GM13977 (cell line): ENCODE measurements at regions not wholly inside any gene's neighbourhood (a gene's known extent, or its start where the extent isn't known, plus 50 kb on each side); places are given as distances from the start of the nearest gene placed in this dataset.

Experiments used
- DNase-seq: peaks from one replicate; pipeline ENCODE4 v3.0.0; 2012; ENCODE audit warnings: low spot score
- in situ Hi-C: fragments of 300-500 bp; cut with MboI; formaldehyde crosslinking; loops from one replicate; pipeline ENCODE4 v1.12.0; 2022; ENCODE audit warnings: low sequenced_read_pairs, low pct_unique_long_range_greater_than_20kb, mixed read lengths, inconsistent platforms; ENCODE audit not compliant: unreplicated experiment
- TF ChIP-seq, protein P1 (sequence below): IDR thresholded peaks from 2 replicates; pipeline ENCODE4 v1.5.1; 2012; ENCODE audit warnings: mild to moderate bottlenecking, control low read depth; ENCODE audit not compliant: insufficient read depth; ENCODE audit errors: extremely low read depth, missing control alignments

DNA sequence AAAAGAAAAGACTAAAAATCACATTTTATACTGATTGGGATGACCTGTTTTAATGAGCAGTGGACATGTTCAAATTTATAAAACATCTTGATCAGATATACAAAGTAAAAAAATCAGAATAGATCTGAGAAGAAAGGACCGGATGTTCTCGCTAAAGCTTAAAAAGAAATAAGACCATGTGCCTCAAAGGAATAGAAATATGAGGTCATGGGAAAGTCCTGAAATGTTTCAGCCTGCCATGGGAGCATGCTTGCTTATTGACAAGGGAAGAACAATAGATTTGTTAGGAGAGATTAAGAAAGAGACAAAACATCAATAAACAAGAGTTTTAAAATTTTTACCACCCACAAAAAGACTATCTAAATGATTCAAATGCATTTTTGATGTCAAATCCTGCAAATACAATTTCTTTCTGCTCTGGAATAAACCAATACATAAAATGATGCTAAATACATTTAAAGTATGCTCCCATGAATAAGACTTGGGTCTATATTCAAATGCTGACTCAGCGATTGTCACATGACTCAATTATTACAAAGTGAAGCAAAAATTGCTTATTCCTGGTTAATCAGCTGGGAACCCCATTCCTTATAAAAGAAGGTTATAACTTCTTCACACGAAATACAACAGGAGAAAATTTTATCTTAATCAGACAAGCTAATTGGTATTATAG is 633.9 kb upstream of the PKDCC start:
- TF ChIP-seq, protein P1, sequence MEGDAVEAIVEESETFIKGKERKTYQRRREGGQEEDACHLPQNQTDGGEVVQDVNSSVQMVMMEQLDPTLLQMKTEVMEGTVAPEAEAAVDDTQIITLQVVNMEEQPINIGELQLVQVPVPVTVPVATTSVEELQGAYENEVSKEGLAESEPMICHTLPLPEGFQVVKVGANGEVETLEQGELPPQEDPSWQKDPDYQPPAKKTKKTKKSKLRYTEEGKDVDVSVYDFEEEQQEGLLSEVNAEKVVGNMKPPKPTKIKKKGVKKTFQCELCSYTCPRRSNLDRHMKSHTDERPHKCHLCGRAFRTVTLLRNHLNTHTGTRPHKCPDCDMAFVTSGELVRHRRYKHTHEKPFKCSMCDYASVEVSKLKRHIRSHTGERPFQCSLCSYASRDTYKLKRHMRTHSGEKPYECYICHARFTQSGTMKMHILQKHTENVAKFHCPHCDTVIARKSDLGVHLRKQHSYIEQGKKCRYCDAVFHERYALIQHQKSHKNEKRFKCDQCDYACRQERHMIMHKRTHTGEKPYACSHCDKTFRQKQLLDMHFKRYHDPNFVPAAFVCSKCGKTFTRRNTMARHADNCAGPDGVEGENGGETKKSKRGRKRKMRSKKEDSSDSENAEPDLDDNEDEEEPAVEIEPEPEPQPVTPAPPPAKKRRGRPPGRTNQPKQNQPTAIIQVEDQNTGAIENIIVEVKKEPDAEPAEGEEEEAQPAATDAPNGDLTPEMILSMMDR = no peak
- DNase-seq = peak; percentile 2
- in situ Hi-C loops = loop anchor here (25.0 kb wide), 1 partner anchor 373 kb away; no protein-coding TSS in a partner anchor

DNA sequence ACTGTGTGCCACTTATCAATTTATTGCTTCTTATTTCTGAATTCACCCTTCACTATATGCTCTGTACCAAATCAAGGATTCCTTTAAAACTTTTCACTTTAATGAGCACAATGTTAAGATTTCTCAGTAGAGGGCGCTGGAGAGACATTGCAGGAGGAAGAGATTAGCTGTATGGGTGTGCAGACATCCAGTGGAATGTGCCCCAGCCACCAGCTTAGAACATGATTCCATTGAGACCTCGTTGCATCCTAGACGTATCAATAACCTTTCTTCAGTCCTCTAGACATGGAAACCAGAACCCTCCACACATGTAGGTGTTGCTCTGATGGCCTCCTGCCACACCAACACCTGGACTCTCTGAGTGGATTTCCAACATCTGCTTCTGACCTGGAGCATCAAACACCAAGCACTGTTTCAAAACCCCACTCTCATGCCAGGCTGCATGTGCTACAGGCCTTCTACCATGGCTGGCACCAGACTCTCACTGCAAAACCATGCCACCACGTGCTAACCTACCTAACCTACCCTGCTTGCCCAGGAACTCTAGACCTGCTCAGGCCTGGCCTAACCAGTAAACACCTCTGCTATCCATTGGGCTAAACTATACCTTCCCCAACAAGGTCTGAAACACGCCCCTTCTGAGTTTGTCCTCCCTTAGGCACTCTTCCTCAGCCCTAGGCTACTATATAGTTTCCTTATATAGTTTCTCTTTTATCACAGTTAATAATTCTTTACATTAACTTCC is 633.2 kb upstream of the PKDCC start:
- TF ChIP-seq, protein P1 = peak; percentile 65
- DNase-seq = peak; percentile 3
- in situ Hi-C loops = loop anchor here (25.0 kb wide), 1 partner anchor 373 kb away; no protein-coding TSS in a partner anchor

DNA sequence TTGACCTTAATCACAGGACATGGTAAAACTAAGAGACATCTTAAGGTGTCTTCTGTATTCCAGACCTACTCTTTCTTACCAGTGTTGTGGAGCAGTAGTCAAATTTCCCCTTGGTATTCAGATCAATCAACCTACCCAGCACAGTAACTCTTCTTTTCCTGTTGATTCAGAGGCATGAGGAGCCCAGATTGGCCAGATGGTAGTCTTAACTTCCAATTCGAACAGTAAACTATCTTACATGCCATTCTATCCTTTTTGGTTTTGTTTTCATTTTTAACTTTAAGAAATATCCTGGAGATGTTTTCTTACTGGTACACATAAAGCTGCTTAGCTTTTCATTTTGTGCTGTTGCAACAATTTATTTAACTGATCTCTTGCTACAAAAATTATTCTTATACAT is 630.3 kb upstream of the PKDCC start:
- no peak for DNase-seq
- in situ Hi-C loops = loop anchor here (25.0 kb wide), 1 partner anchor 370 kb away; no protein-coding TSS in a partner anchor
- TF ChIP-seq, protein P1 = no peak

DNA sequence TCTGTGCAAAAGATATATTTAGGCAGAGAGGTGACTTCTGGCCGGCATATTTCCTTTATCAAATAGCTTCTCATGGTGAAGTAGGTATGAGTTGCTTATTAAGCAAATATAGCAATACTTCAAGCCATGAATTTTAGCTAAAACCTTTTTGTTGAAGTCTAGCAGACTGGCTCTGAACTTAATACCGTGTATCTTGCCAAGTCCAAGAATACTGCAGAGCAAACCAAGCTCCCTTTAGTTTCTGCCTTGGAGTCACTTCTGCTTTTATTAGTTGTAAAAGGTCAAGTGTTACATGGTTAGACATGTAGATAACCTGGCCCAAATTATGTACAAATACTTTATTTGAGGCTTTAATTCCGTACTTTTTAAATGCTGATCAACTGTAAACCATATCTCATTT is 627.6 kb upstream of the PKDCC start:
- no peak for DNase-seq
- TF ChIP-seq, protein P1 = no peak
- in situ Hi-C loops = loop anchor here (25.0 kb wide), 1 partner anchor 367 kb away; no protein-coding TSS in a partner anchor

DNA sequence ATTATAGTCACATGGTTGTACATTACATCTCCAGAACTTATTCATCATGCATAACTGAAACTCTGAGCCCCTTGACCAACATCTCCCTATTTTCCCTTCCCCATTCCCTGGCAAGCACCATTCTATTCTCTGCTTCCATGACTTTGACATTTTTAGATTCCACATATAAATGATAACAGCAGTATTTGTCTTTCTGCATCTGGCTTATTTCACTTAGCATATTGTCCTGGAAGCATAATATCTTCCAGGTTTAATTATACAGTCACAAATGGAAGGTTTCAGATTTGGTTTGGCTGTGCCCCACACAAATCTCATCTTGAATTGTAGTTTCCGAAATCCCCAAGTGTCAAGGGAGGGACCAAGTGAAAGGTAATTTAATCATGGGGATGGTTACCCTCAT is 626.9 kb upstream of the PKDCC start:
- DNase-seq = no peak
- TF ChIP-seq, protein P1 = no peak
- in situ Hi-C loops = loop anchor here (25.0 kb wide), 1 partner anchor 366 kb away; no protein-coding TSS in a partner anchor

DNA sequence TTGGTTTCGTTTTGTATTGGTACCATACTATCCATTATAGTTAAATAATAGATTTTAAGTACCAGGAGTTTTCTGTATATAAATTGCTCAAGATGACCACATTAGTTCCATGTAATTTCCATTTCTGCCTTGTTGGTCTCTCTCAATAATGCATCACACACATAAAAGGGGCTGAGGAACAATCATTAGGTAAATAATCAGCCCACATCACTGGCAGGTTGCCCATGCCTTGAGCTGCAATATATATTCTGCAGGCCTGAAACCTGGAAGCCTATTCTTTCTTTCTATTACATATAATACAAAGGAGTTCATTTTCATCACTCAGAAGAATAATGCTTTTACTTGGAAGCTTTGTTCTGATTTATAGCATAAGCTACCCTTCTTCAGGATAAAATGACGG is 616.1 kb upstream of the PKDCC start:
- no peak for DNase-seq
- in situ Hi-C loops = no loop called here

More for the DNA sequence above, 616.1 kb upstream of the PKDCC start:
- TF ChIP-seq, protein P1 = no peak
